Stimulated activated CD4-positive, alpha-beta T cell treated with anti-CD3 and anti-CD28 coated beads, Interleukin-1b, Interleukin-23, amount 100 ng/mL, for 24 hours (primary cell): ENCODE measurements at regions not wholly inside any gene's neighbourhood (a gene's known extent, or its start where the extent isn't known, plus 50 kb on each side); places are given as distances from the start of the nearest gene placed in this dataset.

Experiments
- DNase-seq, 4 experiments: peaks; one replicate each; pipeline ENCODE4 v3.0.0-alpha.2; 2020; ENCODE audit warnings: low read depth in 4 of 4, low spot score in 1 of 4

- no peak for DNase-seq
Observed at GRCh38 chr11:70532731-70533130, 134.4 kb downstream of the CTTN start.

DNA sequence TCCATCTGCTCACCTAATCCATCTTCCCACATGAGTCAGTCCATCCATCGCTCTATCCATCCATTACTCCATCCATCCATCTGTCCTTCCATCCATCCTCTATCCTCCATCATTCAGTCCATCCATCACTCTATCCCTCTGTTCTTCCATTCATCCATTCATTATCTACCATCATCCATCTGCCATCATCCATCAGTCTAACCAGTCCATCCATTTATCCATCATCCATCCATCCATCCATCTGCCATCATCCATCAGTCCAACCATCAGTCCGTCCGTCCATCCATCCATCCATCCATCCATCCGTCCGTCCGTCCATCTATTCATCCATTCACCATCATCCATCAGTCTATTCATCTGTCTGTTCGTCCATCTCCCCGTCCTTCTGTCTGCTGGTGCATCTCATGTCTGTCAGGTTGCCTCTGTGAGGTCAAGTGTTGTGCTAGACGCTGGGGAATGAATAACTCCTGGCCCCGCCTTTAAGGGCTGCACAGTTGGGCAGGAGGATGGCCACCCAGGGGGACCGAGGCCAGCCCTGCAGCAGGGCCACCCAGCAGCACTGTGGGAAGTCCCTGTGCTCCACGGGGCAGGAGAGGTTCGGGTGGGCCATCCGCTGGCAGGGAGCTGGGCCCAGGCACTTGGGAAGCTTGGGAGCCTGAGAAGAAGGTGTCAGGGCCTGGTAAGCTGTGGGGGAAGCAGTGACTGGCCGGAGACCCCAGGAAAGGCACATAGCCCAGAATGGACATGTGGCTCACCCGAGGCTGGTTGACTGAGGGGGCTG, 137.1 kb downstream of the CTTN start:
- DNase-seq = no peak

DNA sequence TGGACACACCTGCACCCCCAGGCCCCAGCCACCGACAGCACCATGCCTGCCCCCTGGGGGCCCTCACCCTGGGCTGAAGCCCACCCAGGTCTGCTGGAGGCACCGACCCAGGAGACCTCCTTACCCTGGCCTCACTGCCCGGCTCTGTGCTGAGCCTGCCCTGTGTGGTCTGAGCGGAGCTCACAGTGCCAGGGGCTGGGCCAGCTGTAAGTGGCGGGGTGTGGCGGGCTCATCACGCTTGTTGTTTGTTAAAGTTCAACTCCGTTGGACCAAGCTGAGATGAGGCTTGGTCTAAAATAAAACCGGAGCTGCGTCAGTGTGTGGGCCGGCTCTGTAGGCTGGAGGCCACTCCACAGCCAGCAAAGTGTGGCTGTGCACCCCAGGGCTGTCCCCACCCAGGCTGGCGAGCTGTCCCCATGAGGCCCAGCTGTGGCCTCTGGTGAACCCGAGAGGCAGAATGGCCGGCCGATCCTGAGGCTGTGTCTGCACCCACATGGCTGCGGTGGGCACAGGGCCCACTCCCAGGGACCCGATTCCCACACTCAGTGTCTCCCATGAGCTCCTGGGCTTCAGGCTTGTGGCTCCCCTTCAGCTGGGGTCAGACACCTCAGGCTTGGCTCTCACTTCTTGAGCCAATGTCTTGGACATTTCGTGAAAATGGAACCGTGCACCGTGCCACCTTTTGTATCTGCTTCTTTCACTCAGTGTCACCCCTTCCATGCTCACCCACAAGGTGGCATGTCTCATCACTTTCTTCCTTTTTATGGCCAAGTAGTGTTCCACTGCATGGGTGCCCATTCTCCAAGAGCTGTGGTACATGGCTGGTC, 137.9 kb downstream of the CTTN start:
- no peak for DNase-seq

GRCh38 chr11:70537576-70538571, 139.5 kb downstream of the CTTN start:
- no peak for DNase-seq

DNA sequence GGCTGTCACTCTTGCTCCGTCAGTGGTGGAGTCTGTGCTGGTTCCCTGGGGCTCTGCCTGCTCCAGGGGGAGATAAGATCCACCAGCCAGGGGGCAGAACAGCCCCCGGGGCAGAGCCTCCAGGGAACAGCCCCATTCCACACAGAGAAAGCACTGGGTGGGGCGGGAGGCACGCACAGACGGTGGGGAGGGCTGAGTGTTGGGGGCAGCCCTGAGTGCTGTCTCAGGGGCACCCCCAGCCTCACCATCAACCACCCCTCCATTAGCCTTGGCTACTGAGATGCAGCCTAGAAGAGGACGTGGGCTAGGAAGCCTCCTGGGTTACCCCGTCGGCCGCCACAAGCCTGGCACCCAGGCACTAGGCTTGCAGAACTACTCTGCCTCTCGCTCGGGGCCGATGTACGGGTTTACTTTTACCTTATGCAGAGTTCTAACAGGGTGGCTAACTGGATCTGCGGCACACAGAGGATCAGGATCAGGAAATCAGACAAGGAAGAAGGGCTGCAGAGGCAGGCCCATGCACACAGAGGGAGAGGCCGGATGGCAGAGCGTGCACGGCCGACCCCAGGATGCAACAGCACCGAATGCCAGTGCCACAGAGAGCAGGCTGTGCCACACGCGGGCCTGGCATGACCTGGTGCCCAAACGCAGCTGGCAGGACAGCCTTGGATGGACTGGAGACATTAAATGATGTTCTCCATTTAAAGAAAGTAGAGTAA, 140.5 kb downstream of the CTTN start:
- no peak for DNase-seq

GRCh38 chr11:70539360-70540095, 141.2 kb downstream of the CTTN start:
- DNase-seq = no peak

DNA sequence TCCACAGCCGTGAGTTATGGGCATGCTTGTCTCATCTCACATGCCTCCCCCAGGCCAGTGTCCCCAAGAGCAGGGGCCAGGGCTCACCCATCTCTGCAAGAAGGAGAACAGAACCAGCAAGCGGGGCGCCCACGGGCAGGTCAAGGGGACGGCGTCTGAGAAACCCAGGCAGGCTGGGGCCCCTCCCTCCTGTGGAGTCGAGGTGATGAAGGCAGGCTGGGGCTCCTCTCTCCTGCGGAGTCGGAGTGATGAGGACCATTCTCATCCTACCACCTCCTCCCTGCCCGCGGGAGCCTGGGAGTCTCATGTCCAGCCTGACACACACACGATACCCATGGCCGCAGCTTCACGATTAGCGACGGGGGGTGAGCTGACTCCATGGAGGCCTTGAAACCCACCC, 141.9 kb downstream of the CTTN start:
- no peak for DNase-seq

DNA sequence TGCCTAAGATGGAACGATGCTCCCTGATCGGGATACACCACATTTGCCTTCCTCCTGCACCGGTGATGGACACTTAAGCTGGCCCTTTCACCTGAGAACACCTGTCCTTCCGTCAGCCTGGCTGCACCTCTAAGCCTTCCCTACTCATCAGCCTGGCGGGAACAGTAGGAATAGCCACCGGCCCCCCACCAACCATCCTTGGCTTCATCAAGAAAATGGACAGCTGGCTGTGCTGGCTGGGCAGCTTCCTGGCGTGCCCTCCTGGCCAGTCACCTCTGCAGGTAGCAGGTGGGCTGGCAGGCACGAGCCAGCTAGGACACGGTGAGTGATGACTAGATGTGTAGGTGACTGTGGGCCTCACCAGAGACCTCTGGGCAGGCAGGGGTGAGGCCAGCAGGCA, 142.8 kb downstream of the CTTN start:
- DNase-seq = no peak

DNA sequence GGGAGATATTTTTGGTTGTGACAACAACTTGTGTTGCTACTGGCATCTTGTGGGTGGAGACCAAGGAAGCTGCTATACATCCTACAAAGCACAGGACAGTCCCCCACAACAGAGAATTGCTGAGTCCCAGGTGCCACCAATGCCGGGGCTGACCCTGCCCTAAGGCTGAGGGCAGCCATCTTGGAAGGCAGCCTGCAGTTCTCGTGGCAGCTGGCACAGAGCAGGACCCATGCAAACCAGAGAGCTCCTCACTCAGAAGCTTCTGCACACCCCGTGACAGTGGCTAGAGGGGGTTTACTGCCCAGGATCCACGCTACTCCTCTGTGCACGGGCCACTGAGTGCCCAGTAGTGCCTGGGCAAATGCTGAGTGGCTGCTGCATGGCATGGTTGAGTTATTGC, 143.4 kb downstream of the CTTN start:
- no peak for DNase-seq

- DNase-seq = no peak
Observed at GRCh38 chr11:70542406-70542805, 144.1 kb downstream of the CTTN start.

- DNase-seq = no peak
Observed at GRCh38 chr11:70542811-70543210, 144.5 kb downstream of the CTTN start.

DNA sequence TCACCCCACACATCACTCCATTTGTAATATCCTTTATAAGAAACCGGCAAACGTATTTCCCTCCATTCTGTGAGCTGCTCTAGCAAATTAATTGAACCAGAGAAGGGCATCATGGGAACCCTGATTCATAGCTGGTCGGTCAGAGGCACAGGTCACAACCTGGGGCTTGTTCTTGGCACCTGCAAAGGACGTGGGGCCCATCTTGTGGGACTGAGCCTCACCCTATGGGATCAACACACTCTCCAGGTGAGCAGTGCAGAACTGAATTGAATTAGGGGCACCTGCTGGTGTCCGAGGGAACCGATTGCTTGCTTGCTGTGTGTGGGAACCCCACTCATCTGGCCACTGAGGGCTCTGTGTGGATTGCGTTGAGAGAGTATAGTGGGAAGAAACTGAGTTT, 145.3 kb downstream of the CTTN start:
- DNase-seq = no peak

GRCh38 chr11:70544067-70544773, 145.9 kb downstream of the CTTN start:
- no peak for DNase-seq

GRCh38 chr11:70544774-70545609, 146.7 kb downstream of the CTTN start:
- DNase-seq = no peak

GRCh38 chr11:70545610-70545912, 147.2 kb downstream of the CTTN start:
- DNase-seq = no peak

GRCh38 chr11:70546191-70546940, 148.0 kb downstream of the CTTN start:
- DNase-seq = no peak

DNA sequence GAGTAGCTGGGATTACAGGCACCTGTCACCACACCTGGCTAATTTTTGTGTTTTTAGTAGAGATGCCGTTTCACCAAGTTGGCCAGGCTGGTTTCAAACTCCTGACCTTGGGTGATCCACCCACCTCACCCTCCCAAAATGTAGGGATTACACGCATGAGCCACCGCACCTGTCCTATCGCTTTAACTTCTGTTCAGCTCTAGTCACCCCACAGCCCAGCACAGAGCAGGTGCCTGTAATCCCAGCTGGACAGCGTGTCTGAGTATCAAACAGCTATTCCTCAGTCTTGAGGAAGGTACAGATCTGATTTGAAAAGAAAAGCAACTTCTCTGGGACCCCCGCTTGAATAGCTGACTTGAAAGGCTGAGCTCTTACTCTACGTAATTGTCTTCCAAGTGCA, 149.1 kb downstream of the CTTN start:
- DNase-seq = no peak
